ENCODE measurements at regions not wholly inside any gene's neighbourhood (a gene's known extent, or its start where the extent isn't known, plus 50 kb on each side); places are given as distances from the start of the nearest gene placed in this dataset.

DNA sequence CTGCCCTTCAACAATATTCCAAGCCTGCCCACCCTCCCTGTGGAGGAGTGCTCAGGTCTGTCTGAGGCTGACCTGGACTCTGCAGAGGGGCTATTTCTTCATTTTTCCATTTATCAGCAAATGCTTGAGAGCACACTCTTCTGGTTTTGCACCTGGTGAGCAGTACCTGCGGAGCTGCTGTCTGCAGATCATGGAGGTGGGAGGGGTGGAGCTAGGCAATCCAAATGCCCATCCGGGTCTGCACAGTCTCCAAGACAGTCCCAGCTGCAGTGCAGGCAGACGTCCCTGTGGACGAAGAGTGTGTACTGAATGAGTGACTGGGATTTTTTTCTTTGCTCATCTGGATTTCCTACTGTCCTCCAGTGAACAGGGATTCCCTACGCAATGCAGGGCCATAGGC, 239.8 kb downstream of the IRX2 start:
- H3K27me3 Mint-ChIP-seq (ENCODE audit: low read depth) = no peaks in the 10 kb centered on the region
- no peaks in the 10 kb centered on the region for H3K4me1 Mint-ChIP-seq (ENCODE audit: low read depth)
- peaks cover 5% of the 10 kb centered on the region for H3K9me3 Mint-ChIP-seq
- no peak overlapping the region for H3K4me3 Mint-ChIP-seq
- no peak for DNase-seq (ENCODE audit: low spot score)
- no peak overlapping the region for H3K27ac Mint-ChIP-seq
- H3K36me3 Mint-ChIP-seq (ENCODE audit: low read depth) = no peaks in the 10 kb centered on the region

DNA sequence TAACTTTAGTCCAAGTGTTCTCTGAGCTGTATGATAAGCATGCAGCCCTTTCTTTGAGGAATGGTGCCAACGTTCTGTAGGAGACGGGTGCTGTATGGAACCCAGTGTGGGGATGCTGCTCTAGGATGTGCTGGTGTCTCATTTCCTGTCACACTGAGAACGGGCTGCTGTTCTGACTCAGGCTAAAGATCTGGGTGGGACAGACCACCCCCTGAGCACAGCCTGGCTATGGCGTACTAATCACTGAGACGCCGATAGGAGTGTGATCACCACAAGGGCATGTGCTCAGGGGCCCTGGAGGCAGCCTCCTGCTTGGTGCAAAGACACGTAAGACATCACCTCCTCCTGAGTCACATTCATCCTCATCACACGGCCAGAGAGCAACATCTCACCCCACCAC, 240.4 kb downstream of the IRX2 start:
- no peak for DNase-seq (ENCODE audit: low spot score)
- H3K36me3 Mint-ChIP-seq (ENCODE audit: low read depth) = no peaks in the 10 kb centered on the region
- no peaks in the 10 kb centered on the region for H3K4me1 Mint-ChIP-seq (ENCODE audit: low read depth)
- no peak overlapping the region for H3K27ac Mint-ChIP-seq
- no peak overlapping the region for H3K4me3 Mint-ChIP-seq
- H3K27me3 Mint-ChIP-seq (ENCODE audit: low read depth) = no peaks in the 10 kb centered on the region
- peaks cover 5% of the 10 kb centered on the region for H3K9me3 Mint-ChIP-seq

DNA sequence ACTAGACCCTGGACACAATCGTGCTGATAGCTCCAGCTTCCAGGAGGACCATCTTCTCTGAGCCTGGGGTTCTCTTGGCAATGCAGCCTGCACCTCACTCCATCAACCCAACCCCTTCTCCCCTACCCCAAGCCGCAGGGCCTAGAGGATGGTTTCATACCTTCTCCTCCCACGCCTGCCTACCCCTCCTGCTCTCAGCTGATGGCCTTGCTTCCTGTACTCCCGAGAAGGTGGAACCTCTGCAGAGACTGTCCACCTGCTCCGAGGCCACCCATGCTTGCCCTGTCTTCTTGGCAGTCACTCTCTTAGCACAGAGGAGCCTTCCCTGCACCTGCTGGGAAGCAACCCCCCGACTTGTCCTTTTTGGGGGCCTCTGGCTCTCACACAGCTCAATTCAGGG, 241.9 kb downstream of the IRX2 start:
- H3K36me3 Mint-ChIP-seq (ENCODE audit: low read depth) = no peaks in the 10 kb centered on the region
- no peaks in the 10 kb centered on the region for H3K4me1 Mint-ChIP-seq (ENCODE audit: low read depth)
- no peak overlapping the region for H3K27ac Mint-ChIP-seq
- H3K9me3 Mint-ChIP-seq = peaks cover 12% of the 10 kb centered on the region
- DNase-seq (ENCODE audit: low spot score) = no peak
- H3K4me3 Mint-ChIP-seq = no peak overlapping the region
- H3K27me3 Mint-ChIP-seq (ENCODE audit: low read depth) = no peaks in the 10 kb centered on the region

DNA sequence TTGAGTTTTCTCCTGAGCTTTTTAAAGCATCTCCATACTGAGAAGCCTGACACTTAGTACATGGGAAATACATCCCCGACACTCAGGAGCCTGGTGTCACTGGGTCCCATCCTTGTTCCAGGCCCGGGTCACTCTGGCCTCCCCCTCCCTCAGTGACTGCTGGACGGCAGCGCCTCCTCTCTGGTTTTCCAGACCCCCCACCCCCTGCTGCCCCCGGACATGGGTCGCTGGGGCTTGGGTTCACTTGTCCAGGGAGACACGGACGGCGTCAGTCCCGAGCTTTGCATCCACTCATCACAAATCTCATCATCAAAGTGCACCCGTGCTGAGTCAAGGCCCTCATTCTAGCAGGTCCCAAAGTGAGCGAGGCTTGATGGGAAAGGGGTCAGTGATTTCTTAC, 243.0 kb downstream of the IRX2 start:
- no peak overlapping the region for H3K4me3 Mint-ChIP-seq
- no peaks in the 10 kb centered on the region for H3K4me1 Mint-ChIP-seq (ENCODE audit: low read depth)
- no peaks in the 10 kb centered on the region for H3K36me3 Mint-ChIP-seq (ENCODE audit: low read depth)

DNA sequence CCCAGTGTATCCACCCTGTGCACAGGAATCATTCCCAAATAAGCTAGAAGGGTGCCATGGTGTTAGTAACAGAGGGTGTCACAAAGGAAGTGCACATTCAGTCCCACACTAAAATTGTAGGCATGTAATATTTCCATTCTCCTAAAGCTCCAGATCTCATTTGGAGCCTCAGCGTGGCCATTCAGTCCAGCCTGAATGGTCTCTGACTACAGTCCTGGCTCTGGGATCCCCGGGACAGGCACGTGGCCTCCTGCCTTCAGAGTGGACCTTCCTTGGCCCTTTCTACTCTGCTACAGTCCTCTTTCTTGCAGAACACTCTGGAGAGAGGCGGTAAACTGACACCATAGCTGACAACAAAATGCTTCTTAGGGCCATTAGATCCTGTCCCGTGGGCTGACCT, 243.9 kb downstream of the IRX2 start:
- DNase-seq (ENCODE audit: low spot score) = no peak
- Mint-ChIP-seq H3K36me3 (ENCODE audit: low read depth) (no peaks in the 10 kb centered on the region), H3K27ac (no peak overlapping the region), H3K4me1 (ENCODE audit: low read depth) (no peaks in the 10 kb centered on the region), H3K4me3 (no peak overlapping the region), H3K27me3 (ENCODE audit: low read depth) (no peaks in the 10 kb centered on the region), H3K9me3 (peaks cover 13% of the 10 kb centered on the region)

More for the DNA sequence above, 243.0 kb downstream of the IRX2 start:
- H3K27ac Mint-ChIP-seq = no peak overlapping the region
- H3K9me3 Mint-ChIP-seq = peaks cover 13% of the 10 kb centered on the region
- DNase-seq (ENCODE audit: low spot score) = no peak
- no peaks in the 10 kb centered on the region for H3K27me3 Mint-ChIP-seq (ENCODE audit: low read depth)

DNA sequence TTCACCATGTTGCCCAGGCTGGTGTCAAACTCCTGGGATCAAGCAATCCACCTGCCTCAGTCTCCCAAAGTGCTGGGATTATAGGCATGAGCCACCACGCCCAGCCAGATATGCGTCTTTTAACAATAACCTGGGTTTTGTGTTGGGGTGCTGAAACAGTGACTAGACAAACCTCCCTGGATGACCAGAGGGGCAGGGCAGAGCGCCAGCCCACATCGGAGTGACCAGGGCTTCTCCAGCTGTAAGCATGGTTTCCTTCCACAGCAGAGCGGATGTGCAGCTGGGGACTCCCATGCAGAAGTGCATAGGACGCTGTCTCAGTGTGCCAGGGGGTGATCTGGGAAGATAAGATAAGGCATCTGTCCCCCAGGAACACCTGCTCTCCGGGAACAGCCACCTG, 244.9 kb downstream of the IRX2 start:
- Mint-ChIP-seq H3K9me3 (peaks cover 17% of the 10 kb centered on the region), H3K4me1 (ENCODE audit: low read depth) (no peaks in the 10 kb centered on the region), H3K27me3 (ENCODE audit: low read depth) (no peaks in the 10 kb centered on the region), H3K27ac (no peak overlapping the region), H3K4me3 (no peak overlapping the region), H3K36me3 (ENCODE audit: low read depth) (no peaks in the 10 kb centered on the region)
- no peak for DNase-seq (ENCODE audit: low spot score)

DNA sequence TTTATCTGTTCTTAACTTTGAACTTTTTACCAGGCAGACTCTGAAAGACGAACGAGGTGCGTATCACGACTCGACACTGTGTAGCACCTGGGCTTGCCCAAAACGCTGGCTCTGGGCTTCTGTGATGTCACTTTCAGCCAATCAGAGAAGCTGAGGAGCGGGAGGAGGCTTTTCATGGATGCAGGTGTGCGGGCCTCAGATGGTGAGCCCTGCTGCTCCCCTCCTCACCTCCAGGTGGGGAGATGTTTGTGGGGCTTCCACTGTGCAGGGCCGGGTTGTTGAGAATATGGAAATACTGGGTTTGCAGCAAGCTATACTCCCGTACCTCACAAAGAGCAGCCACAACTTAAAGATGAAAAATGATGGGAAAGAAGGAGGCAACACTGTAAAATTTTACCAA, 246.3 kb downstream of the IRX2 start:
- H3K36me3 Mint-ChIP-seq (ENCODE audit: low read depth) = no peaks in the 10 kb centered on the region
- DNase-seq (ENCODE audit: low spot score) = no peak
- no peaks in the 10 kb centered on the region for H3K4me1 Mint-ChIP-seq (ENCODE audit: low read depth)
- H3K9me3 Mint-ChIP-seq = peaks cover 17% of the 10 kb centered on the region
- H3K27ac Mint-ChIP-seq = no peak overlapping the region
- H3K27me3 Mint-ChIP-seq (ENCODE audit: low read depth) = no peaks in the 10 kb centered on the region
- H3K4me3 Mint-ChIP-seq = no peak overlapping the region

DNA sequence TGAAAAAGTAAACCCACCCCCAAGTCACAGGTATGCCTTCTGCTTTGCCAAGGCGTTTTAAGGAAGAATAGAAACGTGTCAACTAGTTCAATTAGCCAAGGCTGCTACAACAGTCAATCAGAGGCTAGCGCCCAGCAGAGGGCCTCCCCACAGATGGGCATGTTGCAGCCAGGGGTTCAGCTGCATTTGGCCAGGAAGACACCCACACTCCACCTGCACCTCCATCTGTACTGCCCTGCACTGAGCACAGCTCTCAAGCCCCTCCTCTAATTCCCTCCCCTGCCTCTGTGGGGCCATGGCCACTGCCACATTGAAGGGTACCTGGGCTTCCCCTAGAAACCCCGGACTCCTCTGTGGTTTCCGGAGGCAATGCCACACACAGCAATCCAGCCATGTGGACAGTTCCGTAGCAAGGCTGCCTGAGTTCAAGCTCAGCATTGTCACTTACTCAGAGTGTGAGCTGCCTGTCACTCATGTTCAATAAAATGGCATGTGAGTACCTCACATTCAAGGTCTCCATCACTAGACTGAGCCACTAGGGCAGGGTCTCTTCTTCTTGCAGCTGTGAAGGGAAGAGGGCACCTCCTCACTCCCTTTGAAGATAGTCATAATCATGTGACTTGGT, 248.4 kb downstream of the IRX2 start:
- DNase-seq (ENCODE audit: low spot score) = no peak
- H3K36me3 Mint-ChIP-seq (ENCODE audit: low read depth) = no peaks in the 10 kb centered on the region
- no peaks in the 10 kb centered on the region for H3K4me1 Mint-ChIP-seq (ENCODE audit: low read depth)
- no peaks in the 10 kb centered on the region for H3K27me3 Mint-ChIP-seq (ENCODE audit: low read depth)
- H3K27ac Mint-ChIP-seq = no peak overlapping the region
- no peak overlapping the region for H3K4me3 Mint-ChIP-seq
- peaks cover 21% of the 10 kb centered on the region for H3K9me3 Mint-ChIP-seq

DNA sequence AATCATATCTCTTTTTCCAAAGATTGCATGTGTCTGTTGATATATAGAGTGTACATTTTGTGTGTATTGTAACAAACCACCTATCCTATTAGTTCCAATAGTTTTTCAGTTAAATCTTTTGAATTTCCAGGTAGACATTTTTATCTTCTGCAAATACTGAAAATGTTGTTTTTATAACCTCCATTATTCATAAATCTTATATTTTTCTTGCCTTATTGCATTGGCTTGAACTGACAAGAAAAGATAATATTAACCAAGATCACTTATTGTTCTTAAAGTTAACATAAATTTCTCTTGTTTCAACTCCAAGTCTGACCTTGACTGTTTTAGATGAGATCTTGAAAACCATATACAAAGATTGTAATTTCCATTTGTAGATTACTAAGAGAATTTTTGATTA, 251.6 kb downstream of the IRX2 start:
- H3K27me3 Mint-ChIP-seq (ENCODE audit: low read depth) = no peaks in the 10 kb centered on the region

DNA sequence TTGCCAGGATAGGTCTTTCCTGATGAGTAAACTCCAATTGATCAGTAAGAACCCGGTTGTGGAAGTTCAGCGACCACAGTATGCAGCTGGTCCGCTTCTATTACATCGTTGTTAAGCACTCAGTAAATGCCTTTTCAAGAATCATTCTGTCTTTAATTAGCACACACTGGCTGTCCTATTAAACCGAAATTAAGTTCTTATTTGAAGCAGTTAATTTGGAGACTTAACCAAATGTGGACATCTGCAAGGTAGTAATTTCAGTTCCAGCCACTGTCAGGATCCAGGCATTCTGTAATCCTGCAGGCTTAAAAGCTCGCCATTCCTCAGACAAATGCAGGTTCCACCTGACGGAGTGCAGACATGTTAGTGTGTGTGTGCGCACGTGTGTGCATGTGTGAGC, 254.6 kb downstream of the IRX2 start:
- no peak overlapping the region for H3K27ac Mint-ChIP-seq
- no peaks in the 10 kb centered on the region for H3K27me3 Mint-ChIP-seq (ENCODE audit: low read depth)
- H3K4me1 Mint-ChIP-seq (ENCODE audit: low read depth) = no peaks in the 10 kb centered on the region
- no peak for DNase-seq (ENCODE audit: low spot score)
- no peaks in the 10 kb centered on the region for H3K36me3 Mint-ChIP-seq (ENCODE audit: low read depth)
- no peak overlapping the region for H3K4me3 Mint-ChIP-seq
- peaks cover 12% of the 10 kb centered on the region for H3K9me3 Mint-ChIP-seq

More for the DNA sequence above, 251.6 kb downstream of the IRX2 start:
- no peak overlapping the region for H3K27ac Mint-ChIP-seq
- H3K4me1 Mint-ChIP-seq (ENCODE audit: low read depth) = no peaks in the 10 kb centered on the region
- no peak overlapping the region for H3K4me3 Mint-ChIP-seq
- H3K36me3 Mint-ChIP-seq (ENCODE audit: low read depth) = no peaks in the 10 kb centered on the region
- H3K9me3 Mint-ChIP-seq = peaks cover 17% of the 10 kb centered on the region
- no peak for DNase-seq (ENCODE audit: low spot score)

DNA sequence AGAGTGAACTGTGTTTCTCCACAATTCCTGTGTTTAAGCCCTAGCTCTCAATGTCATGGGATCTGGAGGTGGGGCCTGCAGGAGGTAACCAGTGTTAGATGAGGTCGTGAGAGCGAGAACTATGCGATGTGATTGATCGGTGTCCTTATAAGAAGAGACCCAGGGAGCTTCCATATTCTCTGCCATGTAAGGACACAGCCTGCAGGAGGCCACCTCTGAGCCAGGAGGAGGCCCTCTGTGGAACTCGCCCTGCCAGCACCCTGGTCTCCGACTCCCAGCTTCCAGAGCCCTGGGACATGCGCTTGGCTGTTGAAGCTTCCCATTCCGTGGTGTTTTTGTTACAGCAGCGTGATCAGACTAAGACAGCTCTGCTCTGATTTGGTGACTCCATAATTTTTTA, 255.4 kb downstream of the IRX2 start:
- DNase-seq (ENCODE audit: low spot score) = no peak
- Mint-ChIP-seq H3K27me3 (ENCODE audit: low read depth) (no peaks in the 10 kb centered on the region), H3K4me1 (ENCODE audit: low read depth) (no peaks in the 10 kb centered on the region), H3K36me3 (ENCODE audit: low read depth) (no peaks in the 10 kb centered on the region), H3K4me3 (no peak overlapping the region), H3K27ac (no peak overlapping the region), H3K9me3 (peaks cover 9% of the 10 kb centered on the region)

DNA sequence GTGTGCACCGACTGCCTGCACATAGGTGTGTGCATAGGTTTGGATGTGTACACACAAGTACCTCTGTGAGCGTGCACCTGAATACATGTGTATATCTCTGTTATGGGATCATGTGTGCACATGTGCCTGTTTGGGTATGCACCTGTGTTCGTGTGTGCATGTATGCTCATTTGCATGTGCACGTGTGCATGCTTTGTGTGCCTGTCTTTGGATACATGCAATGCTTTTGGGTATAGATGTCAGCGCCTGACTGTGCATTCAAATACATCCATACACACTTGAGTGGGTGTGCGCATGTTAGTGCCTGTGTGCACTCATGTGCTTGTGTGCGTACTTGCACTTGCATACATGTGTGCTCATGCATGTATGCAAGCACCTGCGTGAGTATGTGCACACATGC, 258.1 kb downstream of the IRX2 start:
- H3K4me1 Mint-ChIP-seq (ENCODE audit: low read depth) = no peaks in the 10 kb centered on the region
- H3K4me3 Mint-ChIP-seq = no peak overlapping the region
- no peaks in the 10 kb centered on the region for H3K9me3 Mint-ChIP-seq
- no peaks in the 10 kb centered on the region for H3K36me3 Mint-ChIP-seq (ENCODE audit: low read depth)
- no peak for DNase-seq (ENCODE audit: low spot score)
- no peaks in the 10 kb centered on the region for H3K27me3 Mint-ChIP-seq (ENCODE audit: low read depth)
- no peak overlapping the region for H3K27ac Mint-ChIP-seq

DNA sequence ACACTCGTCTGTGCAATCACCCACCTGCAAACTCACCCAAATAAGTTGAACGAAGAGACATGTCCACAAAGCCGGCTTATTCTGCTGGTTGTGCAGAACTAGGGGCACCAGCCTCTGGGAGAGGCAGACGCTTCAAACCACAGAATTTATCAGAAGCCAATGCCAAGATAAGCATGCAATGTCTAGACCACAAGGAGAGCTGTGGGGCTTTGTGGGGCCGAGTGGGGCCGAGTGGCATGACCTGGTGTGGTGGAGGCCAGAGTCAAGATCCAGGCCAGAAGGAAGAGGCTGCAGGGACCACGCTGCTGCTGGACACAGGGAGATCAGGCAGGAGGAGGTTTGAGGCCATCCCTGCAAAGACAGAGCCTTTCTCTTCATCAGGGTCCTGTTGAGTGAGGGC, 259.0 kb downstream of the IRX2 start:
- Mint-ChIP-seq H3K27me3 (ENCODE audit: low read depth) (no peaks in the 10 kb centered on the region), H3K9me3 (peaks cover under 1% of the 10 kb centered on the region), H3K4me3 (no peak overlapping the region), H3K4me1 (ENCODE audit: low read depth) (no peaks in the 10 kb centered on the region), H3K27ac (no peak overlapping the region), H3K36me3 (ENCODE audit: low read depth) (no peaks in the 10 kb centered on the region)
- DNase-seq (ENCODE audit: low spot score) = no peak

DNA sequence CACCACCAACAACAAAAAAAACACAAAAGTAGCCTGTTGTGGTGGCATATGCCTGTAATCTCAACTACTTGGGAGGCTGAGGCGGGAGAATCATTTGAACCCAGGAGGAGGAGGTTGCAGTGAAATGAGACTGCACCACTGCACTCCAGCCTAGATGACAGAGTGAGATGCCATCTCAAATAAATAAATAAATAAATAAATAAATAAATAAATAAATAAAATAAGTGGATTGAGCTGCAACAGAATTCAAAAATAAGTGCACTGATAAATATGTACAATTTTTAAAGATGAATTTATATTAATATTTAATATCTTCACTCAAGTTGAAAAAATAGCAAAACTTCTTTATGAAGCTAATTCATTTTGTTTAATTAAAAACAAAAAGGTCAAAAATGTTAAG, 259.6 kb downstream of the IRX2 start:
- H3K27ac Mint-ChIP-seq = no peak overlapping the region
- no peaks in the 10 kb centered on the region for H3K36me3 Mint-ChIP-seq (ENCODE audit: low read depth)
- no peaks in the 10 kb centered on the region for H3K4me1 Mint-ChIP-seq (ENCODE audit: low read depth)
- DNase-seq (ENCODE audit: low spot score) = no peak
- H3K9me3 Mint-ChIP-seq = peaks cover 5% of the 10 kb centered on the region
- H3K27me3 Mint-ChIP-seq (ENCODE audit: low read depth) = no peaks in the 10 kb centered on the region
- no peak overlapping the region for H3K4me3 Mint-ChIP-seq

DNA sequence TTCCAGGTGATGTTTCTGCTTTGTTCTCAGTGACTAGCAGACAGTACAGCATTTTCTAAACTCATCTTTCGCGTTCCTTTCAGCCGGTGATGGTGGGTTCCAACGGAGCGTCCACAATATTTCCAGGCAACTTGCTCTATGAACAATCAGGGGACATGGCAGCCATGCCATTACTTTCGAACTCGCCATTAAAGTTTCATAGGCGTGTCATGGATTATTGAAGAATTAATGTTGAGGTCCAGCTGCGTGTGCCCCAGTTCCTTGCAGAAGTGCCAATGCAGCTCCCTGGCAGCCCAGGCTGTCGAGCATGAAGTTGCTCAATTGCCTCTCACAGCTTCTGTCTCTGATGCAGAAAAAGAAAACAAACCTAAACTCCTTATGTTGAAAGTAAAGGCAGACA, 262.2 kb downstream of the IRX2 start:
- DNase-seq (ENCODE audit: low spot score) = no peak
- Mint-ChIP-seq H3K27me3 (ENCODE audit: low read depth) (no peaks in the 10 kb centered on the region), H3K9me3 (peaks cover 5% of the 10 kb centered on the region), H3K36me3 (ENCODE audit: low read depth) (no peaks in the 10 kb centered on the region), H3K27ac (no peak overlapping the region), H3K4me3 (no peak overlapping the region), H3K4me1 (ENCODE audit: low read depth) (no peaks in the 10 kb centered on the region)

Data from T-helper 2 cell treated with Interferon-gamma antibody and Interleukin-4, amounts not matched to agents 5 μg/mL and 100 μg/mL, for 36 hours (primary cell).